ENCODE measurements at regions not wholly inside any gene's neighbourhood (a gene's known extent, or its start where the extent isn't known, plus 50 kb on each side); places are given as distances from the start of the nearest gene placed in this dataset.

DNA sequence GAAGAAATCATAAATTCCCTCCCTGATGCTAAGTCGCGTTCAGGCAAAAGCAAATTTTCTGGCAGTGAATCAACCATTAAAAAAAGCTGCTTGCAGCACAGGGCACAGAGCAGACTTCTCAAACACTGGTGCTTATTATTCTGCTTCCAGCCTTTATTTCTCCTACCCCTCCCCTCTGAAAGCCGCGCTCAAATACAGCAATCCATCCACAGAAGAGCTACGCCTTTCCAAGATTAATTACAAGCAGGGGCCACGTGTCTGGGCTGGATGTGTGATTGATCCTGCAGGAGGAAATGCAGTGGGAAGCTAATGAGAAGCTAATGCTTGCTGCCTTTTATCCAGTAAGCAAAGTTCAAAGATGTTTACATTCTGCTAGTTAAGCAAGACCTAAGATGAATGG is 134.9 kb upstream of the TOPAZ1 start:
- no peaks in the 10 kb centered on the region for H3K4me1 Mint-ChIP-seq (ENCODE audit: low read depth, unreplicated experiment)
- no peak overlapping the region for H3K4me3 ChIP-seq (ENCODE audit: low read depth, low read length)
- no peak overlapping the region for H3K4me3 Mint-ChIP-seq (ENCODE audit: unreplicated experiment)
- no peaks in the 10 kb centered on the region for H3K36me3 Mint-ChIP-seq (ENCODE audit: insufficient read depth, unreplicated experiment)
- no peak overlapping the region for H3K27ac Mint-ChIP-seq (ENCODE audit: unreplicated experiment)
- TF ChIP-seq, protein P1, sequence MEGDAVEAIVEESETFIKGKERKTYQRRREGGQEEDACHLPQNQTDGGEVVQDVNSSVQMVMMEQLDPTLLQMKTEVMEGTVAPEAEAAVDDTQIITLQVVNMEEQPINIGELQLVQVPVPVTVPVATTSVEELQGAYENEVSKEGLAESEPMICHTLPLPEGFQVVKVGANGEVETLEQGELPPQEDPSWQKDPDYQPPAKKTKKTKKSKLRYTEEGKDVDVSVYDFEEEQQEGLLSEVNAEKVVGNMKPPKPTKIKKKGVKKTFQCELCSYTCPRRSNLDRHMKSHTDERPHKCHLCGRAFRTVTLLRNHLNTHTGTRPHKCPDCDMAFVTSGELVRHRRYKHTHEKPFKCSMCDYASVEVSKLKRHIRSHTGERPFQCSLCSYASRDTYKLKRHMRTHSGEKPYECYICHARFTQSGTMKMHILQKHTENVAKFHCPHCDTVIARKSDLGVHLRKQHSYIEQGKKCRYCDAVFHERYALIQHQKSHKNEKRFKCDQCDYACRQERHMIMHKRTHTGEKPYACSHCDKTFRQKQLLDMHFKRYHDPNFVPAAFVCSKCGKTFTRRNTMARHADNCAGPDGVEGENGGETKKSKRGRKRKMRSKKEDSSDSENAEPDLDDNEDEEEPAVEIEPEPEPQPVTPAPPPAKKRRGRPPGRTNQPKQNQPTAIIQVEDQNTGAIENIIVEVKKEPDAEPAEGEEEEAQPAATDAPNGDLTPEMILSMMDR (IDR thresholded peaks at IDR 0.05; ENCODE audit: insufficient read depth in 1 of 2, low read depth in 1 of 2, low read length in 1 of 2, severe bottlenecking in 1 of 2, unreplicated experiment in 1 of 2), result no peak
- intact Hi-C loops (cut with micrococcal nuclease; ENCODE audit: unreplicated experiment), result no loop called here
- CTCF ChIA-PET, result no interaction called here
- H3K9me3 ChIP-seq, result no peaks in the 10 kb centered on the region
- H3K9me3 Mint-ChIP-seq (ENCODE audit: unreplicated experiment), result no peaks in the 10 kb centered on the region
- no TSS peak for BruUV-seq (replicated peaks)
- no peaks in the 10 kb centered on the region for H3K4me1 ChIP-seq
- no peaks in the 10 kb centered on the region for H3K27me3 Mint-ChIP-seq (ENCODE audit: insufficient read depth, unreplicated experiment)
- no peaks in the 10 kb centered on the region for H3K36me3 ChIP-seq (ENCODE audit: control insufficient read depth, insufficient read depth, low read length)
- POLR2A ChIA-PET, result no interaction called here
- H3K27me3 ChIP-seq (replicated peaks; ENCODE audit: control insufficient read depth, insufficient read depth, low read length), result no peaks in the 10 kb centered on the region
- no peak for DNase-seq

DNA sequence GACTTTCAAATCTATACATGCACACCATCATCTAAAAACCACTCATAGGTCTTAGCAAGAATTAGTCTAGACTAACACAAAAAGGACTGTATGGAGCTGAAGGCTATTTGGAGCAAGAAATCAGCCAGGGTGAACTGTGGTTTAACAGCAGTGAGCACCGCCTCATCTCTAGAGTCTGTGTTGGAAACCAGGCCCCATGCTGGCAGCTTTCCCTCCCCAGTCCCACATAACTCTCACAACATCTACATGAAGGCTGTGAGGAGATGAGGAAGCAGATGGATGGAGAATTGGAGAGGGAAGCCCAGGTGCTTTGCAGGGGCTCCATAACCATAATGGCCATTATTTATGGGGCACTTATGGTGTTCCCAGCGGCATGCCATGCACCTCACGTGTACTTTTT is 133.2 kb upstream of the TOPAZ1 start:
- Mint-ChIP-seq H3K27me3 (ENCODE audit: insufficient read depth, unreplicated experiment) (no peaks in the 10 kb centered on the region), H3K36me3 (ENCODE audit: insufficient read depth, unreplicated experiment) (no peaks in the 10 kb centered on the region), H3K4me3 (ENCODE audit: unreplicated experiment) (no peak overlapping the region), H3K27ac (ENCODE audit: unreplicated experiment) (no peak overlapping the region), H3K4me1 (ENCODE audit: low read depth, unreplicated experiment) (no peaks in the 10 kb centered on the region), H3K9me3 (ENCODE audit: unreplicated experiment) (no peaks in the 10 kb centered on the region)
- no peak for DNase-seq
- intact Hi-C loops (cut with micrococcal nuclease; ENCODE audit: unreplicated experiment), result no loop called here
- no TSS peak for BruUV-seq (replicated peaks)
- no peaks in the 10 kb centered on the region for H3K4me1 ChIP-seq
- ChIA-PET CTCF (no interaction called here), POLR2A (no interaction called here)
- no peak overlapping the region for H3K4me3 ChIP-seq (ENCODE audit: low read depth, low read length)
- H3K27me3 ChIP-seq (replicated peaks; ENCODE audit: control insufficient read depth, insufficient read depth, low read length), result no peaks in the 10 kb centered on the region
- TF ChIP-seq, protein P1 (IDR thresholded peaks at IDR 0.05; ENCODE audit: insufficient read depth in 1 of 2, low read depth in 1 of 2, low read length in 1 of 2, severe bottlenecking in 1 of 2, unreplicated experiment in 1 of 2), result no peak
- H3K9me3 ChIP-seq, result no peaks in the 10 kb centered on the region
- no peaks in the 10 kb centered on the region for H3K36me3 ChIP-seq (ENCODE audit: control insufficient read depth, insufficient read depth, low read length)

DNA sequence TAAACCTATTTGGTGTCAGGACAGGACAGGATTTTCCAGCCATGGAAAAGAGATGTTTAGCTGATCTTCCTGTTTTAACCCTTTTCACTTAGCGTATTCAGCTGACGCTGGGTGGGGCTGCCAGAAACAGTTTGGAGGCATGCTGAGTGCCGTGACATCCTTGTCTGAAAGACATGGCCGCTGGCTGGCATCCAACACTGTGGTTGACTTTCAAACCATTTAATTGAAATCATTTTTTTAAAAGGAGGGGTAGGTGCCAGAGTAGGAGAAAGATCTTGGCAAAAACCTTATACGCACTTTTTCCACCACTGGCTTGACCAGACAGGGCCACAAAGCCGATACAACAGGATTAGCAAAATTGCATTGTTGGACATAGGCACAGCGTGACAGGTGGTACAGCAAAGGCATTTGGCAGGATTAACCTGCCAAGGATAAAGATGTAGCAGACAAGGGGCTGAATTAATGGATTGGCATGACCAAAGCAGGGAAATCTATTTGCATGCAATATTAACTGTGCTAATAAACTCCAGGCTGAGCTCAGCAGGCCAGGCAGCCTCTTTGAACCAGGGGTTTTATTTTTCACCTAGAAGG is 131.8 kb upstream of the TOPAZ1 start:
- H3K36me3 Mint-ChIP-seq (ENCODE audit: insufficient read depth, unreplicated experiment), result no peaks in the 10 kb centered on the region
- H3K27ac Mint-ChIP-seq (ENCODE audit: unreplicated experiment), result no peak overlapping the region
- Histone ChIP-seq H3K4me1 (no peaks in the 10 kb centered on the region), H3K27me3 (replicated peaks; ENCODE audit: control insufficient read depth, insufficient read depth, low read length) (no peaks in the 10 kb centered on the region), H3K4me3 (ENCODE audit: low read depth, low read length) (no peak overlapping the region), H3K36me3 (ENCODE audit: control insufficient read depth, insufficient read depth, low read length) (no peaks in the 10 kb centered on the region), H3K9me3 (no peaks in the 10 kb centered on the region)
- H3K4me3 Mint-ChIP-seq (ENCODE audit: unreplicated experiment), result no peak overlapping the region
- CTCF ChIA-PET, result no interaction called here
- POLR2A ChIA-PET, result no interaction called here
- no peaks in the 10 kb centered on the region for H3K9me3 Mint-ChIP-seq (ENCODE audit: unreplicated experiment)
- H3K27me3 Mint-ChIP-seq (ENCODE audit: insufficient read depth, unreplicated experiment), result no peaks in the 10 kb centered on the region
- no peaks in the 10 kb centered on the region for H3K4me1 Mint-ChIP-seq (ENCODE audit: low read depth, unreplicated experiment)
- TF ChIP-seq, protein P1 (IDR thresholded peaks at IDR 0.05; ENCODE audit: insufficient read depth in 1 of 2, low read depth in 1 of 2, low read length in 1 of 2, severe bottlenecking in 1 of 2, unreplicated experiment in 1 of 2), result no peak
- no TSS peak for BruUV-seq (replicated peaks)
- DNase-seq, result no peak
- intact Hi-C loops (cut with micrococcal nuclease; ENCODE audit: unreplicated experiment), result no loop called here

All from Caco-2 (cell line).